NCI-H2196 treated with DMSO at 0.1 percent for 48 hours (cell line): ENCODE measurements at regions not wholly inside any gene's neighbourhood (a gene's known extent, or its start where the extent isn't known, plus 50 kb on each side); places are given as distances from the start of the nearest gene placed in this dataset.

Experiments used
- DNase-seq: peaks from one replicate; lab custom pipeline; 2025; ENCODE audit not compliant: unreplicated experiment; lab: John Stamatoyannopoulos, UW

DNA sequence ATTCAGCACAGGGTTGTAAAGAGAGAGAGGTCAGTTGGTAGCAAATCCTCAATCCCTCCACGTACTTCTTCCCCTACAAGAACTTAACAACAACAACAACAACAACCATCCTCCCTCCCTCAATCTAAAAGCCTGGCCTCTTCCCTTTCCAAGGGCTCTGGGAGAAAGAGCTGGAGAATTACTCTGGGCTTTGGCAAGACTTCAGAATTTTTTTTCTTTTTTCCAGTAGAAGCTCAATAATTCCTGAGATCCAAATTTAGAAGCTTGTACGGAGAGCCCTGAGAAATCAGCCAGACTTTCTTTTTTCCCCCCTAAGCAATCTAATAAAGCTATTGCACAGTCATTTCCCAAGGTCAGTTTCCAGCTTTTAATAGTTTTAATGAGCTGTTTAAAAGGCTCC lies 95.8 kb upstream of the CACNA2D3 start:
- no peak for DNase-seq

DNA sequence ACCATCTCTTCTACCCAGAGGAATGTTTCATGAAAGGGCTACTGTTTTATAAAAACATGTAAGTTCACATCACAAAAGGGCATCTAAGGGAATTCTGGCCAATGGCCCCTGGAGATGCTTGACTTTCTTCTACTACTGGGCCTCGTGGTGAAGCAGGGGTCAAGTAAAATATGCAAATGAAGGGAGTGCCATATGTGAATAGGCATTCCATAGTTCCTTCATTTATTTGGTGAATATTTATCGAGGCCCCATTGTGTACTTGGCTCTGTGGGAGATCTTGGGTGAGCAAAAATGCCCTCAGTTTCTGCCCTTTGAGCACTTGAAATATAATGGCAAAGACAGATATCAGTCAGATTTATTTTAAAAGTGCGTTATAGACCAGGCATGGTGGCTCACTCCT lies 101.3 kb upstream of the CACNA2D3 start:
- no peak for DNase-seq

DNA sequence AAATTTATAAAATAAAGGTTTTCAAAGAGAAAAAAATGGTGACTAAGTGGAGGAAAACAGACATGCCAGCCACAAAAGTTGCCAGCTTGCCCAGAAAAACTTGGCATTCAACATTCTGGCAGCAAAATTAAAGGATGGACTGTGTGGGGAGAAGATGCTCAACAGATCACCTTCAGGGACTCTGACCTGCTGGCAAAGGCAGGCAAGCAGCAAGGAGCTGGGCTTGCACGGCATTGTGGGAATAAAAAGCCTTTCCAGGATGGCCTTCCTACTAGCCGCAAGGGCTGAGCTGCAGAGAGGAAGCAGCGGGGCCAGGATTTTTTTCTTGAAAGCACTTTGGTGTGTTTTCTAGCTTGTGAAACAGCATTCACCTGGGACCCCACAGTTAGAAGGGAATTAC lies 101.9 kb upstream of the CACNA2D3 start:
- no peak for DNase-seq

DNA sequence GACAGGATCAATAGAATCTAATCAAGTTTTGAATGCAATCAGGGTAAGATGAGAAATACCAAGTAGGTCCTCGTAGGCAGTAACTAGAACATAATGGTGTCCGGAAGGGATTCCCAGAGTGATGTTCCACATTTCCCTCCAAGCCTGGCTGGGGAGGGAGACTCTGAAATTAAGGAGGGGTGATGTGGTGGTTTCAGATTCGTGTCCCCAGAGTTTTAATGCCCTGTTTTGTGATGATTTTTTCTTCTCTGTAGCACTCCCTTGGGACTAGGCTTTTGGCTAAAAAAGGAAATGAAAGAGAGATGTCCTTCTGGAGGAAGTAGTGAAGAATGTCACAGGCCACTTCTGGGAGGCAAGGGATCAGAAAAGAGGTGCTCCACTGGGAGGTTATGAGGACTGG lies 108.3 kb upstream of the CACNA2D3 start:
- DNase-seq, result no peak

DNA sequence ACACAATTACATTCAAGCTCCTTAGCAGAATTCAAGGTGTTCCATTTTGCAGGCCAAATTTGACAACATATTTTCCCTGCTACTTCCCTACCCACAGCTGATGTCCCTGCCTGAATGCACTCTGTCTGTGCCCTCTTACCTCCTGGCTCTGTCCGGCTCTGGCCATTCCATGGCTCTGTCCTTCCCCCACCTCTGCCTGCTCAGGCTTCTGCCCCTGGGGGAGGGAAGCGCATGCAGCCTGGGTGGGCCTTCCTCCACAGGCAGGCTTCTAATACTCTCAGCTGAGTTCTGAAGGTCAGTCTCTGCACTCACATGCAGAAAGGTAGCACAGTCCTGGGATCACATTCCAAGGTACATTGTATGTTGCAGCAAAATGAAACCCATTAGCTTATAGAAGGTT lies 113.6 kb upstream of the CACNA2D3 start:
- no peak for DNase-seq

DNA sequence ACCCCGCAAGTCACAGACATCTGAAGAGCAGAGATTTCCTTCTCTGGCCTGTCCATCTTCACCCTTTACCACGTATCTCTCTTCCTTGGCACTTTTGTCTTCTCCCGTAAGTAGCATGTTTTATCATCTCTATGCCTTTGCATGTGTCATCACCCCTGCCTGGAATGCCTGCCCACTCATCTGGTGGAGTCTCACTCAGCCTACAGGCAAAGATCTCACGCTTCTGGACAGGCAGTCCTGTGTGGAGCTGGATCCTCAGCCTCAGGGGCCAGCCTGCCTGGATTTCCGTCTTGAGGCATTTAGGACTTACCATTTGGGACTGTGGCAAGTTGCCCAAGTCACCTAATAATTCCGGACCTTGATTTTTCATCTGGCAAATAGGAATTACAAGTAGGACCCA lies 114.3 kb upstream of the CACNA2D3 start:
- no peak for DNase-seq

DNA sequence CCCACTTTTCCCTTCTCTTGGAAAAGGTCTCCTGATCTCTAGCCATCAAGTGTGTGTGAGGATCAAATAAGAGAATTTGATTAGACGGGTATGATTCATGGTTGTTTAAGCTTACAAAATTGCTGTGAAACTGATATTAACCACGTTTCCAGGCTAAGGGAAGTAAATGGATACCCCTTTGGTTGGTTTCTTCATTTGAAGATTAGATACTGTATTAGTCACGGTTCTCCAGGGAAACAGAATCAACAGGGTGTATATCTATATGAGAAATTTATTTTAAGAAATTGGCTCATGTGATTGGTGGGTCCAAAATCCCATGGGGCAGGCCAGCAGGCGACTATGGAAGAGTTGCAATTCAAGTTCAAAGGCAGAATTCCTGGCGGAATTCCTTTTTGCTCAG lies 112.7 kb upstream of the SELENOK start:
- no peak for DNase-seq

DNA sequence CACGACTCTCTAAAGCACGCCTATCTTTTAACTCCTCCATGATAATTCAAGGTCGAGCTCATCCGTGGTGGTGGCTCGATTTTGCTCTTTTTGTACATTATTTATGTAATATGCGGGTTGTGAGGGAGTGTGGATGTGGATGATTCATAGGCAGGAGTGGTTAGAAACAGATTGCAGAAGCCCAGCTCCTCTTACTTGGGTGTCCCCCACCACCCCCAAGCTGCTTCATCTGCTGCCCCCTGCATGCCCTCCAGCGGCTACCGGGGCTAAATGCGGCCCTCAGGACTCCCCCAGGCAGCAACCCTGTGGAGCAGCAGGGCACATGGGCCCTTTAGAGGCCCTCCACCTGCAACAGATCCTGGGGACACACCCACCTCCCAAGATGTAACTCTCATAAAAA lies 111.5 kb upstream of the SELENOK start:
- DNase-seq, result no peak

DNA sequence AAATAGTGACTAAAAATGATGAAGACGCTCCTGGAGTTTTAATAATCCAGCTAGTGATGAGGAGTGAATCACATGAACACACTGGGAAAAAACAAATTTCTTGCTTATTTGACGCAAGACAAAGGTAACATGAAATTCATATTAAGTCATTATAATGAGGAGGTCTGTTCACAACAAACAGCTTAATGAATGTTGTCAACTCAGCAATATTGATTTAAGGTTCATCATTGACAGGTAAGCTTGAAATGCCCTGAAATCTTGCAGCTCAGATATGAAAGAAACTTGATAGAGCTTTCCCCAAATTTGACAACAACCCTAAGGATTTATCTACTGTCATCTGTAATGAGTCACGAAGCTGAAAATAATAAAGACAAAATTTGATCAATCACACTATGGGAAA lies 108.1 kb upstream of the SELENOK start:
- no peak for DNase-seq

DNA sequence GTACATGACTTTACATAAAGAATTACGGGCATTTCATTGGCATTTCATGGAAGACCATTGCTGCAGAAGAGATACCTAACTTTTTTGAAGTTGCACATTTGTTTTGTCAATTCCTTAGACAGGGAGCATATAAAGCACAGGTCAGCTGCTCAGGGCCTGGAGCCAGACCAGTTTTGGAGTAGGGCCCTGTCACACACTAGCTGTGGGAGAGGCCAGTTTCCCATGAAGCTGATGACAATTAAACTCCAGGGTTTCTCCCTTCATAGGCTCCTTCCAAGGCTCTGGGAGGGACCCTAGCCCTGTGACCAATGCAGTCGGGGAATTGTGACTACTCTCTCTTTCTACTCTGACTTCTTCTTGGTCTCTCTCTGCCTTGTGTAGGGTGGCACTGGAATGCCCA lies 107.3 kb upstream of the SELENOK start:
- no peak for DNase-seq

DNA sequence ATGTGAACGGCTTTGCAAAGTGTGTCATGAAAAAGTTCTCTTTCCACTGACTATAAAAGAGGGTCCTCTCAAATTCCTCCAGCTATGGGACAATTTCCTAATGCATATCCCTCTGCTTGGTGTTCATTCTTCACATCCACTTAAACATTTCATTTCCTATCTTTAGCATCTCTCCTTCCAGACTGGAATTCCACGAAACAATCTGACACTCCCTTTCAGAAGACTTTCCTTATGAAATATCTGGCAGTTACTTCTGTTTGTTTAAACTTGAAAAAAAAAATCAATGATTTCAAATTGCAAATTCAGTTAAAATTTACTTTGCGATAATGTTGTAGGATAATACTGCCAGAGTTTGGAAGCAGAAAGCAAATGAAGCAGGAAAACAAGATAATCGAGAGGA lies 105.8 kb upstream of the SELENOK start:
- no peak for DNase-seq

DNA sequence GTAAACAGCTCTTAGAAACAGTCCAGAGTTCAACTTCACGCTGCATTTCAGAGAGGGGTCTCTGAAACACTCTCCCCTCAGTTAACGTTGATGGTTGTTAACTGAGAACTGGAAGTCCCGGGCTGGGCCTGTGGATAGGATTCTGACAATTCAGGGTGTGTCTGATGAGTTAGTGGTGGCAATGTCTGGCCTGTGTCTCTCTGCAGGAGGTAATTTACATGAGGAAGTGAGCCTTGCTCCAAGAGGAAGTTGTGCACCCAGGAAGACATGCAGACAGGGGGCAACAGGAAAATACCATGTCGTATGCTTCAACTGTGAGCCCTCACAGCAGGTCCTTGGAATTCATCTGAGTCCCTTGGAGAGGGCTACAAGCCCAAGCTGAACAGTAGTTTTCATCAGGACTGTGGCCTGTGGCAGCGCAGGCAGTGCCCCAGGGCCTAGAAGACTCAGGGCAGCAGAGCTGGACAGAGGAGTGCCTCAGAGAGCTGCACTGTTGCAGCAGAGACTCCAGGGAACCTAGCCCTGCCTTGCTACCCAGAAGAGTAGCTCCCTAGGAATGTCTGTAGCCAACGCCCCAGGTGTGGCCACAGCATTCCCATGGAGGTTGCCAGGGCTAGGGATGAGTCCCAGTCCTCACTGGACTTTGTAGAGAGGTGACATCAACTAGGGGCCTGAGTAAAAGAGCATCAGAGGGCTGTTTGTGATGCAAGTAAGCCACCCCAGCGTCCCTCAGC lies 104.6 kb upstream of the SELENOK start:
- no peak for DNase-seq

DNA sequence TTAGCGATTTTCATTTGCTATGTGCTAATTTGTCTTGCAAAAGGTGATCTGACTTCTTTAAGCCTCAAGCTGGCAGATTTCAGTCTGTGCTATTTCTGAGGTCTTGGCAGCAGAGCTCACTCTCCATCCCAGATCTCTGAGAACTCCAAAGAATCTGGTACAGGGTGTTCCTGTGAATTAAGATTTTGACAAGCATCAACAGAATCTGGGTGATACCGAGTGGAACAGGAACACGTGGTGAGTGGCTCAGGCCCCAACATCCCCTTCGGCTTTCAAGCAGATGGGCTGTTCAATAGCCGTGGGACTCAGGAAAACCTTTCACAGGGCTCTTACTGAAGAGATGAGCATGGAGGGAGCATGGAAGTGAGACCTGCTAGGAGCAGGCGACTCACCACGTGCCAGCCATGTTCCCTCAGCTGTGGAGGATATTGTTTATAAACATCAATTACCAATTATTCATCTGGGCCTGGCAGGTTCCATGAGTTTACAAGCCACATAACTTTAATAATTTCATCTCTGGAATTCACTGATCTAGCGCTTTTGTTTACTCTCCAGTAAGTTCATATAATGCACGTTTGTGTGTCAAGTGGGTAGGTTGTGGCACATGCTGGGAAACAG lies 103.4 kb upstream of the SELENOK start:
- DNase-seq, result no peak

DNA sequence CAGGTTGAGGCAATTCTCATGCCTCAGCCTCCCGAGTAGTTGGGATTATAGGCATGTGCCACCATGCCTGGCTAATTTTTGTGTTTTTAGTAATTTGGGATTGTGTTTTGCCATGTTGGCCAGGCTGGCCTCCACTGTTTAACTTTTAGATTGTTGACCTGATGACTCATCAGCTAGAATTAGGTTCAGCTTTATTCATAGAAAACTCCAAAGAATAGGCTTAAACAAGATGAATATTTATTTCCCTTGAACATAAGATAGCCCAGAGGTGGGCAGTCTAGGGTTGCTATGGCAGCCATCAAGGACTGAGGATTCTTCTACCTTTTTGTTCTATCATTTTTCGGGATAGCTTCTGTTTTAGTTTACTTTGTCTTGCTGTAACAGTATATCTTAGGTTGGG lies 99.6 kb upstream of the SELENOK start:
- no peak for DNase-seq

DNA sequence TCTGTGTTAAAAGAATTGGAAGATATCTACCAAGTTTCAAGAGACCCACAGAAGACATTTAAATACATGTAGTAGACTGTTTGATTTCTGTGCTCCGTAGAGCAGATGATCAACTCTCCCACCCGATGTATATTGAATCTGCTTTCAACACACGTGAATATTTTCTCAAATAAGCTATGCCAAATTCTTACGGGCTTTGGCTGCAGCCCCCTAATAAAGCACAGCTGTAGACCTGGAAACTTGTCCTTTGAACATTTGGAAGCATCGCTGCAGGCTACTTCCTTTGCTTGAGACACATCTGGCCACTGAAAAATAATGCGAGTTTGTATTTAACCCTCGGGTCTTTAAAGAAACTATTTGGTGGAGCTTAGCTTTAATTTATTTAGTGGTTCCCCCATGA lies 98.3 kb upstream of the SELENOK start:
- no peak for DNase-seq

DNA sequence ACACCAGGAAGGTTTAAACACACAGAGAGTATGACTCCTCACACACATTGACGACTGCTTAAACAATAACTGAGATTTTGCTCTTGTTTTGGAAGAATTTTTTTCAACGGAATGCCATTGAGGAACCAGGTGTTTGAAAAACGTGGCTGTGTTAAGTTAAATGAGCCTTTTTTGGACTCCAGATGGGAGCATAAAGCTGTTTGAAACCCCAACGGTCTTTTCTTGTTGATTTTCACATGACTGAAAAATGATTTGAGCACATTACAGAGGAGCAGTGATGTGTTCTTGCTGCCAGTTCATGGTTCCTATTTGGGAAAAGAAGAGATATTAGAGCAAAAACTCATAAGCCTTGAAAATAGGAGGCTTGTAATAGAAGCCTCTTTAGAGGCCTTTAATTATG lies 97.8 kb upstream of the SELENOK start:
- DNase-seq, result no peak

DNA sequence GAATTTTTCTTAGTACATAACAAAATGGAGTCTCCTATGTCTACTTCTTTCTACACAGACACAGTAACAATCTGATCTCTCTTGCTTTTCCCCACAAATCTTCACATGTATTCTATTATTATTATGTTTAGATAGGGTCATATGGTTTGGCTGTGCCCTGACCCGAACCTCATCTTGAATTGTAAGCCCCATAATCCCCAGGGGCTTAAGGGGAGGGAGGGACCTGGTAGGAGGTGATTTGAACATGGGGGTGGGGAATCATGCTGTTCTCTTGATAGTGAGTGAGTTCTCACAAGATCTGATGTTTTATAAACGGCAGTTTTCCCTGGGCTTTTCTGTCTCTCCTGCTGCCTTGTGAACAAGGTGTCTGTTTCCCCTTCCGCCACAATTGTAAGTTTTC lies 86.7 kb upstream of the SELENOK start:
- DNase-seq, result no peak

DNA sequence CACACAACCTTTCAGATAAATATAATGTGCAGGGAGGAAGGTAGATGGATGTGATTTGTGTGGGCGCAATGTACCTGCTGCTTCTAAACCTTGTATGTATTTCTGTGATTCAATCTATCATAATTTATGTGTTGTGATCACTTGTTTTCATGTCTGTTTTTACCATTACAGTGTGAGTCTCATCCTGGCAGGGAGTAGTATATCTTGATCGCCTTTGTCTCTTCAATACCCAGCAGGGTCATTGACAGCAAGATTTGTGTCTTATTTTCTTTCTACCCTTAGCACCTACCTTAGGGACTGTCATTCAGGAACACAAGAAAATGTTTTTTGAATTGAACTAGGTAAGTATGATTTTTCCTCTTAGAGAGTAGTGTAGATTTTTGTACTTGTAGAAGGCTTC lies 83.7 kb upstream of the SELENOK start:
- no peak for DNase-seq

DNA sequence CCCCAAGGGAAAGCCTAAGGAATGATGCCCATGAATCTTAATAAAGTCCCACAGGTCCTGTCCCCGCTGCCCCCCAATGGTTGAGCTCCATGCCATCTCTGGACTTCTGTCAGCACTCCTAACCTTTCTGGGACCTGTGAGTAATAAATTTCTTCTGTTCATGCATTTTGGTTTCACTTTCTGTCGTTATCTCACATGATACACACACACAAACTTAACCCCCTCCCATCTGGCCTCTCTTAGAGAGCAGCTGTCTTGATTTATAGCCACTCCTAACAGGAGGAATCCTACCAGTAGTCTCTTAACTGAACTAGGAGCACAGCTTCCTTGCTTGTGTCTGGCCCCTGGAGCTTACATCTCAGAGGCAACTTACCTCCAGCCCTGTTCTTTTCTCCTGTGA lies 82.7 kb upstream of the SELENOK start:
- DNase-seq, result no peak

DNA sequence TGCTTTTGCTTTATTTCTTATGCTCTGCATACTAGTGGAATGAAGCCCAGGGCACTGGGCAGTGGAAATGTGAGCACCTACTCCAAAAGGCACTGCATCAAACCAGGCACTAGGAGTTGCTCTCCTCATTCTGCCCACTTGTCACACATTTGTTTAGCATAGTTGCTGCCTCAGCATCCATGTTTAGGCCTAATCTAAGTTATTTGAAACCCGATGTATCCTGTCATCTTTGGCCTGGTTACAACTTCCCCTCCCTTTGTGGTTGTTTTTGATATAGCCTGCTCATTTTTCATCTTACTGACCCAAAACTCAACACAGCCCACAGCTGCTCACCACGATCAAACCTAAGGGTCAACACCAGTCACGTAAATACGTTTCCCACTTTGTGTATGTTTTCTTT lies 82.2 kb upstream of the SELENOK start:
- no peak for DNase-seq

DNA sequence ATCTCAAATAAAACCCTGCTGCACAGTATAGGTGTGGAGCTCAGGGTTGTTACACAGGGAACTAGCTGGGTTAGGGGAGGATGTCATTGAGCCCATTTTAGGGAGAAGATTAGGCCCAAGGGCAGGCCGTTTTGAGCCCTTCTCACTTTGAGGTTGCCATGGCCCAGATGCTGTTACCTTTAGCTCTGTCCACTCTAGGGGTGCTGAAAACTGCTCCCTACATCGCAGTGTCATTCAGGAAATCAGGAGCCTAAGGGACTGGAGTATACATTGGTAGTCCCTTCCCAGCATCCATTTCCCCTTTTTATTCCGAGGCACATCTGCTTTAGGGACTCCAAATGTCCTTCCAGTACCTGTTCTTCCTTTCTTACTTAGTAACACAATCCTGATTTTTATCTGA lies 79.0 kb upstream of the SELENOK start:
- no peak for DNase-seq

DNA sequence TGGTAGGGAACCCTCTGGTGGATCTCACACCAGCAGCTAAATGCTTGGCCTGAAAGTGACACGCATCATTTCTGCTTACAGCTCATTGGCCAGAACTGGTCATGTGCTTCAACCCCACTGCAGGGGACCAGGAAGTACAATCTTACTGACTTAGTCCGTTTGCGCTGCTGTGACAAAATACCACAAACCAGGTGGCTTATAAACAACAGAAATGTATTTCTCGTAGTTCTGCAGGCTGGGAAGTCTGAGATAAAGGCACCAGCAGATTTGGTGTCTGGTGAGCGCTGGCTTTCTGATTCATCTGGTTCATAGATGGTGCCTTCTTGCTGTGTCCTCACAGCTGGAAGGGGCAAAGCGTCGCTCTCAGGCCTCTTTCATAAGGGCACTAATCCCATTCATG lies 77.4 kb upstream of the SELENOK start:
- DNase-seq, result no peak

DNA sequence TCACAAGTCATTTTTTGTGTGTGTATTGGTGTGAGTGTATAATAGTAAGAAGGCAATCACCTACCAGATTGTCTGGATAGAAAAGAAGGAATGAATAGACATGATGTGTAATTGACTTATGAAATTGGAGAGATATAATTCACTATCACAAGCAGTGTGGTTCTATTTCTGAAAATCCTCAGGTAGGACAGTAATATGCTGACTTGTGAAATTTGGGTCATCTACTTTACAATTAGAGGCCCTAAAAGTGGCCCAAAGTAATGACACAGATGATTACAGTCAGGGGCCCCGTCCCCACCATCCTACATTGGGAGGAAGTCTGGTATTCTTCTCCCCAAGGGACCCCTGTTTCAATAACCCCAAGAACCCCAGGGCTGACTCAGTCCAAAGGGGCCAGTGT lies 73.6 kb upstream of the SELENOK start:
- no peak for DNase-seq
